ENCODE measurements at regions not wholly inside any gene's neighbourhood (a gene's known extent, or its start where the extent isn't known, plus 50 kb on each side); places are given as distances from the start of the nearest gene placed in this dataset.
"Not testable (repeated sequence)": the region's sequence is repeated elsewhere in the genome, so short reads cannot be mapped to it uniquely, and the experiment has no call there.

DNA sequence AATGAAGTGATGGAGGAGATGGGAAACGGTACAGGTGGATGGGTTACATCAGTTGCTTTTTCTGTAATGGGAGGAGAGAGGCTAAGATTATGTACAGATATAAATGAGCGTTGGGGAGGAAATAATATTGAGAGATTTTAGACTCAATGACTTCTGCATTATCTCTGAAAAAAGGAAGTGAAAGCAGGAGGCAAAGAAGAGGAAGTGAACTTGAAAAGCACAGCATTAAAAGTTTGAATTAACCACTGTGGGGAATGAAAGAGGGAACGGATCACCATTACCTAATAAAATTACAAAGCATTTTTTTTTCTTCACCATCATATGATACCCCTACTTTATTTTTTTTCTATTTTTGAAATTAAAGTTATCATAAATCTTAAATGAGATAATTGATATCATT, 1025.5 kb downstream of the RPA4 start:
- Histone ChIP-seq H3K4me1 (ENCODE audit: insufficient read depth, low read length, severe bottlenecking) (peaks cover 9% of the 10 kb centered on the region), H3K9me3 (ENCODE audit: low read length) (no peaks in the 10 kb centered on the region), H4K20me1 (ENCODE audit: insufficient read depth, low read length) (no peaks in the 10 kb centered on the region), H3K36me3 (ENCODE audit: insufficient read depth, low read length) (no peaks in the 10 kb centered on the region), H3K27ac (ENCODE audit: low read depth, low read length, poor library complexity, severe bottlenecking) (no peak overlapping the region), H3K9me2 (ENCODE audit: low read depth, low read length) (no peaks in the 10 kb centered on the region), H3K79me2 (ENCODE audit: insufficient read depth, low read length) (no peaks in the 10 kb centered on the region), H2AFZ (ENCODE audit: low read length) (no peak overlapping the region), H3F3A (ENCODE audit: insufficient read depth, low read length) (no peaks in the 10 kb centered on the region), H3K4me2 (ENCODE audit: low read length) (no peak overlapping the region), H3K27me3 (ENCODE audit: insufficient read depth, low read length) (no peaks in the 10 kb centered on the region), H3K4me3 (ENCODE audit: low read depth, low read length, poor library complexity, severe bottlenecking) (no peak overlapping the region), H3K9ac (ENCODE audit: low read length) (no peak overlapping the region)
- TF ChIP-seq, protein P1, sequence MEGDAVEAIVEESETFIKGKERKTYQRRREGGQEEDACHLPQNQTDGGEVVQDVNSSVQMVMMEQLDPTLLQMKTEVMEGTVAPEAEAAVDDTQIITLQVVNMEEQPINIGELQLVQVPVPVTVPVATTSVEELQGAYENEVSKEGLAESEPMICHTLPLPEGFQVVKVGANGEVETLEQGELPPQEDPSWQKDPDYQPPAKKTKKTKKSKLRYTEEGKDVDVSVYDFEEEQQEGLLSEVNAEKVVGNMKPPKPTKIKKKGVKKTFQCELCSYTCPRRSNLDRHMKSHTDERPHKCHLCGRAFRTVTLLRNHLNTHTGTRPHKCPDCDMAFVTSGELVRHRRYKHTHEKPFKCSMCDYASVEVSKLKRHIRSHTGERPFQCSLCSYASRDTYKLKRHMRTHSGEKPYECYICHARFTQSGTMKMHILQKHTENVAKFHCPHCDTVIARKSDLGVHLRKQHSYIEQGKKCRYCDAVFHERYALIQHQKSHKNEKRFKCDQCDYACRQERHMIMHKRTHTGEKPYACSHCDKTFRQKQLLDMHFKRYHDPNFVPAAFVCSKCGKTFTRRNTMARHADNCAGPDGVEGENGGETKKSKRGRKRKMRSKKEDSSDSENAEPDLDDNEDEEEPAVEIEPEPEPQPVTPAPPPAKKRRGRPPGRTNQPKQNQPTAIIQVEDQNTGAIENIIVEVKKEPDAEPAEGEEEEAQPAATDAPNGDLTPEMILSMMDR (IDR thresholded peaks at IDR 0.05; ENCODE audit: low read length), result no peak
- TF ChIP-seq EZH2 (IDR thresholded peaks at IDR 0.05; ENCODE audit: borderline replicate concordance, low read length), result no peak

DNA sequence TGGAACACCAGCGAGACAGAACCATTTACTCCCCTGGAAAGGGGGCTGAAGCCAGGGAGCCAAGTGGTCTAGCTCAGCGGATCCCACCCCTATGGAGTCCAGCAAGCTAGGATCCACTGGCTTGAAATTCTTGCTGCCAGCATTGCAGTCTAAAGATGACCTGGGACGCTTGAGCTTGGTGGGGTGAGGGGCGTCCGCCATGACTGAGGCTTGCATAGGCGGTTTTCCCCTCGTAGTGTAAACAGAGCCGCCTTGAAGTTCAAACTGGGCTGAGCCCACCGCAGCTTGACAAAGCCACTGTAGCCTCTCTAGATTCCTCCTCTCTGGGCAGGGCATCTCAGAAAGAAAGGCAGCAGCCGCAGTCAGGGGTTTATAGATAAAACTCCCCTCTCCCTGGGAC, 1031.7 kb downstream of the RPA4 start:
- H3K4me1 ChIP-seq (ENCODE audit: insufficient read depth, low read length, severe bottlenecking); H3K9me2 ChIP-seq (ENCODE audit: low read depth, low read length); H3K9me3 ChIP-seq (ENCODE audit: low read length); H3K4me2 ChIP-seq (ENCODE audit: low read length); H3K4me3 ChIP-seq (ENCODE audit: low read depth, low read length, poor library complexity, severe bottlenecking); H3F3A ChIP-seq (ENCODE audit: insufficient read depth, low read length); H2AFZ ChIP-seq (ENCODE audit: low read length); H3K9ac ChIP-seq (ENCODE audit: low read length); H3K36me3 ChIP-seq (ENCODE audit: insufficient read depth, low read length); H3K79me2 ChIP-seq (ENCODE audit: insufficient read depth, low read length); H4K20me1 ChIP-seq (ENCODE audit: insufficient read depth, low read length); H3K27me3 ChIP-seq (ENCODE audit: insufficient read depth, low read length); H3K27ac ChIP-seq (ENCODE audit: low read depth, low read length, poor library complexity, severe bottlenecking): not testable (repeated sequence)

DNA sequence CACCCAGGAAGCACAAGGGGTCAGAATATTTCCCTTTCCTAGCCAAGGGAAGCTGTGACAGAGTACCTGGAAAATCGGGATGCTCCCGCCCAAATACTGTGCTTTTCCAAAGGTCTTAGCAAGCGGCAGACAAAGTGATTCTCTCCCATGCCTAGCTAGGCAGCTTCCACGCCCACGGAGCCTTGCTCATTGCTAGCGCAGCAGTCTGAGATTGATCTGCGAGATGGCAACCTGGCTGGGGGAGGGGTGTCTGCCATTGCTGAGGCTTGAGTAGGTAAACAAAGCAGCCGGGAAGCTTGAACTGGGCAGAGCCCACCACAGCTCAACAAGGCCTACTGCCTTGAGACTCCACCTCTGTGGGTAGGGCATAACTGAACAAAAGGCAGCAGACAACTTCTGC, 1037.5 kb downstream of the RPA4 start:
- H3K4me3 ChIP-seq (ENCODE audit: low read depth, low read length, poor library complexity, severe bottlenecking); H3K27ac ChIP-seq (ENCODE audit: low read depth, low read length, poor library complexity, severe bottlenecking); H3K9me2 ChIP-seq (ENCODE audit: low read depth, low read length); H3K36me3 ChIP-seq (ENCODE audit: insufficient read depth, low read length); H3K4me2 ChIP-seq (ENCODE audit: low read length); H2AFZ ChIP-seq (ENCODE audit: low read length); H3K4me1 ChIP-seq (ENCODE audit: insufficient read depth, low read length, severe bottlenecking); H4K20me1 ChIP-seq (ENCODE audit: insufficient read depth, low read length); H3K79me2 ChIP-seq (ENCODE audit: insufficient read depth, low read length); H3K9me3 ChIP-seq (ENCODE audit: low read length); H3F3A ChIP-seq (ENCODE audit: insufficient read depth, low read length); H3K27me3 ChIP-seq (ENCODE audit: insufficient read depth, low read length); H3K9ac ChIP-seq (ENCODE audit: low read length): not testable (repeated sequence)

DNA sequence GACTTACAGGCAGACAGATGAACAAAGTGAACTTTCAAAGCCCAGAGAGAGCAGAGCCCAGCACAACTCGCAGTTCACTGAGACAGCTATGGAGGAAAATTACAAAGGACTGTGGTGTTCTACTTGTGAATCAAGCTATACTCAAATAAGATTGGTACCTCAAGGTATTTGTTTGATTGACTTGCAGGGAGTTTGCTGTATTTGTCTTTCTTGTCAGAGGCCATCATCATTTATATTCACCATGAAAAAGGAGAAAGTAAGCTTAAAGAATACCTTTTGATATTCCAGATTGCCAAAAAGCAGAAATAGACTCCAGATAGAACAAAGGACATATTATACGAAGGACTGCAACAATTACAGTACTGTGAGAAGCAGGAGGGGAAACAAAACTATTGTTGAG, 1047.9 kb downstream of the RPA4 start:
- H3K27ac ChIP-seq (ENCODE audit: low read depth, low read length, poor library complexity, severe bottlenecking), result no peak overlapping the region

More for the DNA sequence above, 1047.9 kb downstream of the RPA4 start:
- no peaks in the 10 kb centered on the region for H4K20me1 ChIP-seq (ENCODE audit: insufficient read depth, low read length)
- H3K4me1 ChIP-seq (ENCODE audit: insufficient read depth, low read length, severe bottlenecking), result no peaks in the 10 kb centered on the region
- no peaks in the 10 kb centered on the region for H3K36me3 ChIP-seq (ENCODE audit: insufficient read depth, low read length)
- no peak for TF ChIP-seq EZH2 (IDR thresholded peaks at IDR 0.05; ENCODE audit: borderline replicate concordance, low read length)
- TF ChIP-seq, protein P1 (IDR thresholded peaks at IDR 0.05; ENCODE audit: low read length), result no peak
- no peaks in the 10 kb centered on the region for H3K79me2 ChIP-seq (ENCODE audit: insufficient read depth, low read length)
- no peaks in the 10 kb centered on the region for H3F3A ChIP-seq (ENCODE audit: insufficient read depth, low read length)
- no peaks in the 10 kb centered on the region for H3K9me2 ChIP-seq (ENCODE audit: low read depth, low read length)
- H3K4me3 ChIP-seq (ENCODE audit: low read depth, low read length, poor library complexity, severe bottlenecking), result no peak overlapping the region
- H2AFZ ChIP-seq (ENCODE audit: low read length), result no peak overlapping the region
- H3K9ac ChIP-seq (ENCODE audit: low read length), result no peak overlapping the region
- H3K27me3 ChIP-seq (ENCODE audit: insufficient read depth, low read length), result no peaks in the 10 kb centered on the region
- no peak overlapping the region for H3K4me2 ChIP-seq (ENCODE audit: low read length)
- no peaks in the 10 kb centered on the region for H3K9me3 ChIP-seq (ENCODE audit: low read length)
